ENCODE measurements at regions not wholly inside any gene's neighbourhood (a gene's known extent, or its start where the extent isn't known, plus 50 kb on each side); places are given as distances from the start of the nearest gene placed in this dataset.

- DNase-seq (no peak), ATAC-seq (no peak)
- Histone ChIP-seq H3K27ac (ENCODE audit: low read length) (no peak overlapping the region), H3K27me3 (ENCODE audit: control insufficient read depth, insufficient read depth, low read length) (no peaks in the 10 kb centered on the region), H3K9me3 (ENCODE audit: control insufficient read depth, insufficient read depth, low read length) (no peaks in the 10 kb centered on the region), H3K36me3 (ENCODE audit: control insufficient read depth, insufficient read depth, low read length) (no peaks in the 10 kb centered on the region), H3K4me3 (ENCODE audit: low read length) (no peak overlapping the region), H3K4me1 (ENCODE audit: control insufficient read depth, insufficient read depth, low read length) (no peaks in the 10 kb centered on the region)
- no peaks in the 10 kb centered on the region for H3K27me3 Mint-ChIP-seq (ENCODE audit: low read depth in 2 of 2)
- no peak overlapping the region for H3K4me3 Mint-ChIP-seq
- WGBS (ENCODE audit: insufficient coverage) = 65% methylated on average over 3 of the region's 6 CpGs
- H3K4me1 Mint-ChIP-seq = no peaks in the 10 kb centered on the region
- H3K27ac Mint-ChIP-seq = no peak overlapping the region
- H3K36me3 Mint-ChIP-seq = no peaks in the 10 kb centered on the region
- H3K9me3 Mint-ChIP-seq = peaks cover 3 to 7% of the 10 kb centered on the region in 2 donors
- no peak for TF ChIP-seq CTCF (IDR thresholded peaks at IDR 0.05)
- intact Hi-C loops (cut with micrococcal nuclease) = no loop called here
Observed at GRCh38 chr2:223418131-223418530, 184.0 kb downstream of the SCG2 start.

- H3K4me3 ChIP-seq (ENCODE audit: low read length) = no peak overlapping the region
- no peak for ATAC-seq
- no peaks in the 10 kb centered on the region for H3K27me3 ChIP-seq (ENCODE audit: control insufficient read depth, insufficient read depth, low read length)
- WGBS (ENCODE audit: insufficient coverage) = 75% methylated on average over 1 of the region's 1 CpG
- Mint-ChIP-seq H3K4me1 (no peaks in the 10 kb centered on the region), H3K27ac (no peak overlapping the region), H3K36me3 (no peaks in the 10 kb centered on the region), H3K27me3 (ENCODE audit: low read depth in 2 of 2) (no peaks in the 10 kb centered on the region), H3K9me3 (peaks cover 2 to 6% of the 10 kb centered on the region in 2 donors), H3K4me3 (no peak overlapping the region)
- no peak overlapping the region for H3K27ac ChIP-seq (ENCODE audit: low read length)
- H3K9me3 ChIP-seq (ENCODE audit: control insufficient read depth, insufficient read depth, low read length) = no peaks in the 10 kb centered on the region
- no peaks in the 10 kb centered on the region for H3K36me3 ChIP-seq (ENCODE audit: control insufficient read depth, insufficient read depth, low read length)
- intact Hi-C loops (cut with micrococcal nuclease) = no loop called here
- no peaks in the 10 kb centered on the region for H3K4me1 ChIP-seq (ENCODE audit: control insufficient read depth, insufficient read depth, low read length)
- no peak for DNase-seq
- no peak for TF ChIP-seq CTCF (IDR thresholded peaks at IDR 0.05)
Observed at GRCh38 chr2:223418604-223419199, 183.5 kb downstream of the SCG2 start.

GRCh38 chr2:223420048-223420447 lies 182.1 kb downstream of the SCG2 start:
- H3K9me3 Mint-ChIP-seq = peaks cover 2 to 8% of the 10 kb centered on the region in 2 donors
- H3K36me3 Mint-ChIP-seq = no peaks in the 10 kb centered on the region
- no peak for ATAC-seq
- no peaks in the 10 kb centered on the region for H3K36me3 ChIP-seq (ENCODE audit: control insufficient read depth, insufficient read depth, low read length)
- no peak overlapping the region for H3K27ac ChIP-seq (ENCODE audit: low read length)
- H3K4me1 ChIP-seq (ENCODE audit: control insufficient read depth, insufficient read depth, low read length) = no peaks in the 10 kb centered on the region
- no peak overlapping the region for H3K4me3 ChIP-seq (ENCODE audit: low read length)
- WGBS (ENCODE audit: insufficient coverage) = 86% methylated on average over 1 of the region's 1 CpG
- no peaks in the 10 kb centered on the region for H3K9me3 ChIP-seq (ENCODE audit: control insufficient read depth, insufficient read depth, low read length)
- no peak overlapping the region for H3K27ac Mint-ChIP-seq
- intact Hi-C loops (cut with micrococcal nuclease) = no loop called here
- no peaks in the 10 kb centered on the region for H3K27me3 ChIP-seq (ENCODE audit: control insufficient read depth, insufficient read depth, low read length)
- no peak overlapping the region for H3K4me3 Mint-ChIP-seq
- no peaks in the 10 kb centered on the region for H3K4me1 Mint-ChIP-seq
- no peaks in the 10 kb centered on the region for H3K27me3 Mint-ChIP-seq (ENCODE audit: low read depth in 2 of 2)
- no peak for DNase-seq
- TF ChIP-seq CTCF (IDR thresholded peaks at IDR 0.05) = no peak

GRCh38 chr2:223431479-223431878 lies 170.7 kb downstream of the SCG2 start:
- Histone ChIP-seq H3K4me3 (ENCODE audit: low read length) (no peak overlapping the region), H3K36me3 (ENCODE audit: control insufficient read depth, insufficient read depth, low read length) (no peaks in the 10 kb centered on the region), H3K27me3 (ENCODE audit: control insufficient read depth, insufficient read depth, low read length) (no peaks in the 10 kb centered on the region), H3K4me1 (ENCODE audit: control insufficient read depth, insufficient read depth, low read length) (no peaks in the 10 kb centered on the region), H3K27ac (ENCODE audit: low read length) (no peak overlapping the region), H3K9me3 (ENCODE audit: control insufficient read depth, insufficient read depth, low read length) (no peaks in the 10 kb centered on the region)
- no CpG with 5 or more reads among the region's 1 CpG for WGBS (ENCODE audit: insufficient coverage)
- Mint-ChIP-seq H3K27me3 (ENCODE audit: low read depth in 2 of 2) (no peaks in the 10 kb centered on the region), H3K27ac (no peak overlapping the region), H3K36me3 (no peaks in the 10 kb centered on the region), H3K9me3 (peaks cover 4% of the 10 kb centered on the region in 2 donors), H3K4me1 (no peaks in the 10 kb centered on the region), H3K4me3 (no peak overlapping the region)
- ATAC-seq (no peak), DNase-seq (no peak)
- no peak for TF ChIP-seq CTCF (IDR thresholded peaks at IDR 0.05)
- intact Hi-C loops (cut with micrococcal nuclease) = no loop called here
